GM12875 (cell line): ENCODE measurements at regions not wholly inside any gene's neighbourhood (a gene's known extent, or its start where the extent isn't known, plus 50 kb on each side); places are given as distances from the start of the nearest gene placed in this dataset.
A peak's percentile ranks its signal among the peaks of the same experiment; 100 is the strongest.

ENCODE experiments used
- H3K4me3 ChIP-seq: one replicate; pipeline ENCODE4 v1.5.1; 2011; ENCODE audit warnings: low read depth, low read length, control low read depth
- CTCF ChIP-seq: IDR thresholded peaks from 2 replicates; pipeline ENCODE4 v1.5.1; 2011; ENCODE audit warnings: low read depth, mild to moderate bottlenecking, control low read depth, inconsistent platforms, low read length, moderate library complexity, borderline replicate concordance; ENCODE audit not compliant: insufficient read depth

DNA sequence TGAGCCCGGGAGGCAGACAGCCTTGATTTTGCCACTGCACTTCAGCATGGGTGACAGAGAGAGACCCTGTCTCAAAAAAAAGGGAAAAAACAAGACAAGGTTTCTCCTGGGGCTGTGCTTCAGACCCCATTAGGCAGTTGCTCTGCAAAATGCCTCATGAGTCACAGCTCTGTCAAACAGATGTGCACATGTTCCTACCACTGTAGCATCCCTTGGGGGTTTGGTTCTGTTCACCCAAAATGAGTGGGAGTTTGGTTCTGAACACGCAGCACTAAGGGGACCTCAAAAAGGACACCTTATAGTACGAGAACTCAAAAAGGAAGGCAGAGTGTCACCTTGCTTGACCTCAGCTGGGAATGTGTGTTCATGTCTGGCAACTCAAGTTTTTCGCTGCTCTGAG, 134.9 kb downstream of the RPIA start:
- TF ChIP-seq CTCF, result no peak
- no peak overlapping the region for H3K4me3 ChIP-seq

DNA sequence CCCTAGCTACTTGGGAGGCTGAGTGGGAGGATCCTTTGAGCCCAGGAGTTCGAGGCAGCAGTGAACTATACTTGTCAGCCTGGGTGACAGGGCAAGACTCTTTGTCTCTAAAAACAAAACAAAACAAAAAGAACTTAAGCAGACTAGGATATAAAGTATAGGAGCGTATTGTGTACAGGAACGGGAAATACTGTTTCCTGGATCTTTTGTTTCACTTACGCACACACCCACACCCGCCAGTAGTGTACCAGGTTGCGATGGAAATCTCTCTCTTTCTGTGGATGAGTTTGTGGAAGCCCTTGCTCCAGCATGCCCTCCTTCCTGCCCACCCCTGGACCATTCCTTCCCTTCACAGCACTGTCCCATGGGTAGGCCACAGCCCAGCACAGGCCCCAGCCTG, 136.3 kb downstream of the RPIA start:
- no peak overlapping the region for H3K4me3 ChIP-seq
- TF ChIP-seq CTCF, result no peak

- TF ChIP-seq CTCF, result no peak
- no peak overlapping the region for H3K4me3 ChIP-seq
Measured at GRCh38 chr2:88828397-88829137, 137.1 kb downstream of the RPIA start.

DNA sequence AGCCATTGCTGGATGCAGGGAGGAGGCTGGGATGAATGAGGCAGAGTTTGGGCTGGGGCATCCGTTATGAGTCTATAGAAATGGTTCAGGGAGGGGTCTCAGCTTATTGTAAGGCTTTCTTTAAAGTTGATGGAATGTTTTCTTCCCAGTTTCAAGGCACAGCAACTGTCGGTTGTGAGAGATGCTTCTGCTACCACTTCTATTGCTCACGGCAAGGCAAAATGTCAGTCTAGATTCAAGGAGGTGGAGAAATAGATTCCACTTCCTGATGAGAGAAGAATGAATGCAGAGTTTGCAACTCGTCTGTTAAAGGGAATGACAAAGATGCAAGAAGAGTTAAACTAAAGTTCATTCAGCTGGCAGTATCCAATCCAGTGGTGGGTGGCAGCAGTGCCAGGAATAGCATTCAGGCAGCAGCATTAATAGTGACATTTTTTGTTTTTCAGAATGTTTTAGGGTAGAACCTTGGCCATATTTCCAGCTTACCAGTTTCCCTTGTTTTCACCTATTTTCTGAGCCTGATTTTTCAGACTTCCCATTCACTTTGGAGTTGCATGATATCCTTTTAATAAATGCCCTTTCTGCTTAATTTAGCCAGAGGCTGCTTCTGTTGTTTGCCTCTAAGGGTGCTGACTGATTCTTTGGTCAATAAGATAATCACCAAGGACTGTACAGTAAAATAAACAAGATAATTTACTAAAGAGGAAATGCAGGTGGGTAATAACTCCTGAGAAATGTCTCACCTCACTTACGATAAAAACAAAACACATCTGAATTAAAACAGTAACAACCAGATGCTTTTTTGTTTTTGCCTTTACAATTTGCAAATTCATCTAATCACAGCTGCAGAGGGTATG, 138.4 kb downstream of the RPIA start:
- no peak for TF ChIP-seq CTCF
- no peak overlapping the region for H3K4me3 ChIP-seq

DNA sequence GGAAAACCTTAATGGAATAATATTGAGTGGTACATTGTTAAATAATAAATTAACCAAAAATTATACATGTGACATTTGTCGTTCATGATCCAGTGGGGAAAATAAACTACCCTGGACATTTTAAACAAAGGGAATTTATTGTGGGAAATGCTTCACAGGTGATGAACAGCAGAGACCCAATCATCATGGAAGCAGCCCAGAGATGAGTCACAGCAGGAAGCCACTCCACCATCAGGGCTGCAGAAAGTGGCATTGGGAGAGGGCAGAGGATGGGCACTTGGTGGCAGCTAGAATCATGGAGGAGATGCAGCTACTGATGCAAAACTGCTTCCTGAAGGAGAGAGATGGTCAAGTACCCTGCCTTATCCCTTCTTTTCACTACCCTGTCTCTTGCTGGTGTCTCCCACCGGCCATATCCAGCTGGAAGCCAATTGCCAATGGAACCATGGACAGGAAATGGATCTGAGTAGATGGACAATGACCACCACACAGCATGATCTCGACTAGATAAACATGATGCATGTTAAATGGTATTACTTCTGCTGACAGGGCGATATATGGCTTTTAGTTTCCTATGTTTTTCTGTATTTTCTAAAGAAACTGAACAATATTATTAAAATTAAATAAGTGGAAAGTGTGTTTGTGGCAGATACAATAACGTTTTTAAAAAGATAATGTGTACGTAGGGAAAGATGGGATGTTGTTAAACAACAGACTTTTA, 139.8 kb downstream of the RPIA start:
- TF ChIP-seq CTCF, result no peak

GRCh38 chr2:88831792-88832248, 140.3 kb downstream of the RPIA start:
- peak overlapping the region; percentile 61 for H3K4me3 ChIP-seq
- TF ChIP-seq CTCF, result peak; percentile 97

More for the DNA sequence above, 139.8 kb downstream of the RPIA start:
- H3K4me3 ChIP-seq, result no peak overlapping the region
